ENCODE measurements at regions not wholly inside any gene's neighbourhood (a gene's known extent, or its start where the extent isn't known, plus 50 kb on each side); places are given as distances from the start of the nearest gene placed in this dataset.

- H3K4me3 ChIP-seq (ENCODE audit: low read length): no peak overlapping the region
- H3K9me3 ChIP-seq (ENCODE audit: control insufficient read depth, low read length): no peaks in the 10 kb centered on the region
- no peak overlapping the region for H3K9ac ChIP-seq (ENCODE audit: low read length)
- H3K36me3 ChIP-seq (ENCODE audit: control insufficient read depth, insufficient read depth, low read length): no peaks in the 10 kb centered on the region
- H3K27me3 ChIP-seq (ENCODE audit: control insufficient read depth, insufficient read depth, low read length): no peaks in the 10 kb centered on the region
- H3K4me1 ChIP-seq (ENCODE audit: control insufficient read depth, insufficient read depth, low read length): no peaks in the 10 kb centered on the region
These were observed 186.3 kb upstream of the CLEC14A start for GRCh38 chr14:38442208-38442607.

GRCh38 chr14:38432186-38432585 is 176.3 kb upstream of the CLEC14A start:
- no peak overlapping the region for H3K4me3 ChIP-seq (ENCODE audit: low read length)
- no peaks in the 10 kb centered on the region for H3K27me3 ChIP-seq (ENCODE audit: control insufficient read depth, insufficient read depth, low read length)
- no peak overlapping the region for H3K9ac ChIP-seq (ENCODE audit: low read length)
- H3K36me3 ChIP-seq (ENCODE audit: control insufficient read depth, insufficient read depth, low read length): no peaks in the 10 kb centered on the region
- H3K9me3 ChIP-seq (ENCODE audit: control insufficient read depth, low read length): no peaks in the 10 kb centered on the region
- no peaks in the 10 kb centered on the region for H3K4me1 ChIP-seq (ENCODE audit: control insufficient read depth, insufficient read depth, low read length)

GRCh38 chr14:38431156-38431555 is 175.3 kb upstream of the CLEC14A start:
- Histone ChIP-seq H3K9ac (ENCODE audit: low read length) (no peak overlapping the region), H3K4me1 (ENCODE audit: control insufficient read depth, insufficient read depth, low read length) (no peaks in the 10 kb centered on the region), H3K27me3 (ENCODE audit: control insufficient read depth, insufficient read depth, low read length) (no peaks in the 10 kb centered on the region), H3K36me3 (ENCODE audit: control insufficient read depth, insufficient read depth, low read length) (no peaks in the 10 kb centered on the region), H3K4me3 (ENCODE audit: low read length) (no peak overlapping the region), H3K9me3 (ENCODE audit: control insufficient read depth, low read length) (no peaks in the 10 kb centered on the region)

- Histone ChIP-seq H3K4me3 (ENCODE audit: low read length) (no peak overlapping the region), H3K4me1 (ENCODE audit: control insufficient read depth, insufficient read depth, low read length) (no peaks in the 10 kb centered on the region), H3K9ac (ENCODE audit: low read length) (no peak overlapping the region), H3K27me3 (ENCODE audit: control insufficient read depth, insufficient read depth, low read length) (no peaks in the 10 kb centered on the region), H3K9me3 (ENCODE audit: control insufficient read depth, low read length) (no peaks in the 10 kb centered on the region), H3K36me3 (ENCODE audit: control insufficient read depth, insufficient read depth, low read length) (no peaks in the 10 kb centered on the region)
These were observed 174.6 kb upstream of the CLEC14A start for GRCh38 chr14:38430522-38430921.

GRCh38 chr14:38425324-38425976 is 169.6 kb upstream of the CLEC14A start:
- Histone ChIP-seq H3K36me3 (ENCODE audit: control insufficient read depth, insufficient read depth, low read length) (no peaks in the 10 kb centered on the region), H3K9ac (ENCODE audit: low read length) (no peak overlapping the region), H3K9me3 (ENCODE audit: control insufficient read depth, low read length) (no peaks in the 10 kb centered on the region), H3K27me3 (ENCODE audit: control insufficient read depth, insufficient read depth, low read length) (no peaks in the 10 kb centered on the region), H3K4me3 (ENCODE audit: low read length) (no peak overlapping the region), H3K4me1 (ENCODE audit: control insufficient read depth, insufficient read depth, low read length) (no peaks in the 10 kb centered on the region)

GRCh38 chr14:38420048-38420447 is 164.2 kb upstream of the CLEC14A start:
- no peak overlapping the region for H3K4me3 ChIP-seq (ENCODE audit: low read length)
- no peak overlapping the region for H3K9ac ChIP-seq (ENCODE audit: low read length)
- no peaks in the 10 kb centered on the region for H3K36me3 ChIP-seq (ENCODE audit: control insufficient read depth, insufficient read depth, low read length)
- no peaks in the 10 kb centered on the region for H3K9me3 ChIP-seq (ENCODE audit: control insufficient read depth, low read length)
- H3K4me1 ChIP-seq (ENCODE audit: control insufficient read depth, insufficient read depth, low read length): no peaks in the 10 kb centered on the region
- no peaks in the 10 kb centered on the region for H3K27me3 ChIP-seq (ENCODE audit: control insufficient read depth, insufficient read depth, low read length)

GRCh38 chr14:38419579-38419978 is 163.7 kb upstream of the CLEC14A start:
- no peak overlapping the region for H3K4me3 ChIP-seq (ENCODE audit: low read length)
- no peak overlapping the region for H3K9ac ChIP-seq (ENCODE audit: low read length)
- no peaks in the 10 kb centered on the region for H3K4me1 ChIP-seq (ENCODE audit: control insufficient read depth, insufficient read depth, low read length)
- H3K27me3 ChIP-seq (ENCODE audit: control insufficient read depth, insufficient read depth, low read length): no peaks in the 10 kb centered on the region
- no peaks in the 10 kb centered on the region for H3K9me3 ChIP-seq (ENCODE audit: control insufficient read depth, low read length)
- H3K36me3 ChIP-seq (ENCODE audit: control insufficient read depth, insufficient read depth, low read length): no peaks in the 10 kb centered on the region

GRCh38 chr14:38412654-38413053 is 156.8 kb upstream of the CLEC14A start:
- H3K9ac ChIP-seq (ENCODE audit: low read length): no peak overlapping the region
- H3K9me3 ChIP-seq (ENCODE audit: control insufficient read depth, low read length): no peaks in the 10 kb centered on the region
- H3K4me1 ChIP-seq (ENCODE audit: control insufficient read depth, insufficient read depth, low read length): no peaks in the 10 kb centered on the region
- no peak overlapping the region for H3K4me3 ChIP-seq (ENCODE audit: low read length)
- H3K27me3 ChIP-seq (ENCODE audit: control insufficient read depth, insufficient read depth, low read length): no peaks in the 10 kb centered on the region
- no peaks in the 10 kb centered on the region for H3K36me3 ChIP-seq (ENCODE audit: control insufficient read depth, insufficient read depth, low read length)

GRCh38 chr14:38410442-38410841 is 154.5 kb upstream of the CLEC14A start:
- no peaks in the 10 kb centered on the region for H3K27me3 ChIP-seq (ENCODE audit: control insufficient read depth, insufficient read depth, low read length)
- no peak overlapping the region for H3K4me3 ChIP-seq (ENCODE audit: low read length)
- H3K36me3 ChIP-seq (ENCODE audit: control insufficient read depth, insufficient read depth, low read length): no peaks in the 10 kb centered on the region
- no peaks in the 10 kb centered on the region for H3K4me1 ChIP-seq (ENCODE audit: control insufficient read depth, insufficient read depth, low read length)
- H3K9ac ChIP-seq (ENCODE audit: low read length): no peak overlapping the region
- no peaks in the 10 kb centered on the region for H3K9me3 ChIP-seq (ENCODE audit: control insufficient read depth, low read length)

- Histone ChIP-seq H3K27me3 (ENCODE audit: control insufficient read depth, insufficient read depth, low read length) (no peaks in the 10 kb centered on the region), H3K9me3 (ENCODE audit: control insufficient read depth, low read length) (no peaks in the 10 kb centered on the region), H3K4me1 (ENCODE audit: control insufficient read depth, insufficient read depth, low read length) (no peaks in the 10 kb centered on the region), H3K36me3 (ENCODE audit: control insufficient read depth, insufficient read depth, low read length) (no peaks in the 10 kb centered on the region), H3K9ac (ENCODE audit: low read length) (no peak overlapping the region), H3K4me3 (ENCODE audit: low read length) (no peak overlapping the region)
These were observed 153.3 kb upstream of the CLEC14A start for GRCh38 chr14:38409071-38409705.

GRCh38 chr14:38405851-38406635 is 150.2 kb upstream of the CLEC14A start:
- Histone ChIP-seq H3K27me3 (ENCODE audit: control insufficient read depth, insufficient read depth, low read length) (no peaks in the 10 kb centered on the region), H3K36me3 (ENCODE audit: control insufficient read depth, insufficient read depth, low read length) (no peaks in the 10 kb centered on the region), H3K4me3 (ENCODE audit: low read length) (no peak overlapping the region), H3K9ac (ENCODE audit: low read length) (no peak overlapping the region), H3K9me3 (ENCODE audit: control insufficient read depth, low read length) (no peaks in the 10 kb centered on the region), H3K4me1 (ENCODE audit: control insufficient read depth, insufficient read depth, low read length) (no peaks in the 10 kb centered on the region)

- Histone ChIP-seq H3K4me3 (ENCODE audit: low read length) (no peak overlapping the region), H3K27me3 (ENCODE audit: control insufficient read depth, insufficient read depth, low read length) (no peaks in the 10 kb centered on the region), H3K36me3 (ENCODE audit: control insufficient read depth, insufficient read depth, low read length) (no peaks in the 10 kb centered on the region), H3K9me3 (ENCODE audit: control insufficient read depth, low read length) (no peaks in the 10 kb centered on the region), H3K4me1 (ENCODE audit: control insufficient read depth, insufficient read depth, low read length) (no peaks in the 10 kb centered on the region), H3K9ac (ENCODE audit: low read length) (no peak overlapping the region)
These were observed 148.7 kb upstream of the CLEC14A start for GRCh38 chr14:38404616-38405015.
